ENCODE measurements at regions not wholly inside any gene's neighbourhood (a gene's known extent, or its start where the extent isn't known, plus 50 kb on each side); places are given as distances from the start of the nearest gene placed in this dataset.

- 71% methylated on average over 9 of the region's 9 CpGs for WGBS (ENCODE audit: missing lambda C conversion rate)
- Histone ChIP-seq H3K4me3 (no peak overlapping the region), H3K9me3 (no peaks in the 10 kb centered on the region), H3K4me1 (no peaks in the 10 kb centered on the region), H3K27ac (no peak overlapping the region), H3K4me2 (no peak overlapping the region)
- TF ChIP-seq ELK1 (IDR thresholded peaks at IDR 0.05; ENCODE audit: low read depth, low read length) (no peak), RAD21 (conservative IDR thresholded peaks at IDR 0.05 in 1 of 2, IDR thresholded peaks at IDR 0.05 in 1 of 2) (no peak), HOXB13 (CRISPR knock-in tag; IDR thresholded peaks at IDR 0.05; ENCODE audit: low read depth) (no peak), HES2 (IDR thresholded peaks at IDR 0.05) (no peak), FOSL2 (IDR thresholded peaks at IDR 0.05) (no peak), FOSL2 (CRISPR knock-in tag; IDR thresholded peaks at IDR 0.05) (no peak), POLR2A (IDR thresholded peaks at IDR 0.05; ENCODE audit: low read length) (no peak), MAX (IDR thresholded peaks at IDR 0.05) (no peak), FOXS1 (CRISPR knock-in tag; IDR thresholded peaks at IDR 0.05) (no peak), NPAS2 (CRISPR knock-in tag; IDR thresholded peaks at IDR 0.05; ENCODE audit: borderline replicate concordance) (no peak), NFE2L2 (conservative IDR thresholded peaks at IDR 0.05; ENCODE audit: low read length) (no peak), MAZ (IDR thresholded peaks at IDR 0.05; ENCODE audit: borderline replicate concordance, low read depth, low read length) (no peak), HOXA7 (CRISPR knock-in tag; IDR thresholded peaks at IDR 0.05) (no peak), PBX3 (IDR thresholded peaks at IDR 0.05) (no peak), ESRRA (IDR thresholded peaks at IDR 0.05; ENCODE audit: borderline replicate concordance, low read length) (no peak), REST (IDR thresholded peaks at IDR 0.05) (no peak), RFX5 (IDR thresholded peaks at IDR 0.05) (no peak)
- no peak for FAIRE-seq
- no peak for DNase-seq (ENCODE audit: low read depth in 1 of 2, low spot score in 1 of 2)
- ChIA-PET POLR2A (no interaction called here), CTCF (no interaction called here)
- no peak for ATAC-seq
Measured at GRCh38 chr12:114738460-114739184, 54.6 kb upstream of the TBX3 start.

GRCh38 chr12:114735680-114736374 lies 51.9 kb upstream of the TBX3 start:
- CTCF ChIA-PET: interaction anchor here (1.1 kb wide), 1 partner anchor 10 kb away, joined by 3 read pairs; no protein-coding TSS in a partner anchor
- no peak overlapping the region for H3K4me2 ChIP-seq

More at GRCh38 chr12:114735680-114736374, 51.9 kb upstream of the TBX3 start:
- TF ChIP-seq POLR2AphosphoS2 (conservative IDR thresholded peaks at IDR 0.05; ENCODE audit: low read length) (no peak), E2F6 (IDR thresholded peaks at IDR 0.05; ENCODE audit: borderline replicate concordance, low read depth) (no peak), EHMT2 (IDR thresholded peaks at IDR 0.05; ENCODE audit: low read depth) (no peak), JUN (IDR thresholded peaks at IDR 0.05) (no peak), CTCF (IDR thresholded peaks at IDR 0.05) (no peak), FOSB (CRISPR knock-in tag; IDR thresholded peaks at IDR 0.05) (no peak), USF2 (IDR thresholded peaks at IDR 0.05) (no peak), RFX5 (IDR thresholded peaks at IDR 0.05) (no peak), ELK1 (IDR thresholded peaks at IDR 0.05; ENCODE audit: low read depth, low read length) (no peak), HEYL (CRISPR knock-in tag; IDR thresholded peaks at IDR 0.05) (no peak)
- H3K4me3 ChIP-seq: no peak overlapping the region
- ATAC-seq: no peak
- FAIRE-seq: no peak
- 89% methylated on average over 43 of the region's 43 CpGs for WGBS (ENCODE audit: missing lambda C conversion rate)
- H3K27ac ChIP-seq: no peak overlapping the region
- no peak for DNase-seq (ENCODE audit: low read depth in 1 of 2, low spot score in 1 of 2)
- POLR2A ChIA-PET: interaction anchor here (1.5 kb wide), 1 partner anchor 51 kb away, joined by 3 read pairs; no protein-coding TSS in a partner anchor
- no peaks in the 10 kb centered on the region for H3K4me1 ChIP-seq
- H3K9me3 ChIP-seq: no peaks in the 10 kb centered on the region

Data from A549 (cell line).